Neural progenitor cell (in vitro differentiated cells): ENCODE measurements at regions not wholly inside any gene's neighbourhood (a gene's known extent, or its start where the extent isn't known, plus 50 kb on each side); places are given as distances from the start of the nearest gene placed in this dataset.

Source experiments
- DNase-seq: peaks from one replicate; pipeline ENCODE4 v3.0.0-alpha.2; 2016; ENCODE audit warnings: low spot score
- H2AFZ ChIP-seq: fragments of 200-600 bp; sonication (generic); replicated peaks from 2 replicates; pipeline ENCODE4 v1.6.1; 2016; ENCODE audit warnings: antibody characterized with exemption
- H3F3A ChIP-seq: fragments of 200-600 bp; sonication (generic); 2 replicates; pipeline ENCODE4 v1.6.1; 2016; ENCODE audit warnings: antibody characterized with exemption, low read depth
- H3K27ac ChIP-seq: fragments of 200-600 bp; sonication (generic); 2 replicates; pipeline ENCODE4 v1.5.1; 2016; ENCODE audit warnings: mild to moderate bottlenecking
- H3K27me3 ChIP-seq: fragments of 200-600 bp; sonication (generic); 2 replicates; pipeline ENCODE4 v1.6.1; 2016; ENCODE audit warnings: mild to moderate bottlenecking, moderate library complexity
- H3K36me3 ChIP-seq: fragments of 200-600 bp; sonication (generic); 2 replicates; pipeline ENCODE4 v1.5.1; 2016
- H3K4me1 ChIP-seq: fragments of 200-600 bp; sonication (generic); 2 replicates; pipeline ENCODE4 v1.6.1; 2016; ENCODE audit warnings: mixed run types
- H3K4me2 ChIP-seq: fragments of 200-600 bp; sonication (generic); 2 replicates; pipeline ENCODE4 v1.6.1; 2016
- H3K4me3 ChIP-seq: fragments of 200-600 bp; sonication (generic); 2 replicates; pipeline ENCODE4 v1.5.1; 2016
- H3K79me2 ChIP-seq: fragments of 200-600 bp; sonication (generic); 2 replicates; pipeline ENCODE4 v1.6.1; 2016; ENCODE audit warnings: low read depth
- H3K9ac ChIP-seq: fragments of 200-600 bp; sonication (generic); 2 replicates; pipeline ENCODE4 v1.6.1; 2016
- H3K9me3 ChIP-seq: fragments of 200-600 bp; sonication (generic); 2 replicates; pipeline ENCODE4 v1.5.1; 2016; ENCODE audit warnings: low read depth
- H4K20me1 ChIP-seq: fragments of 200-600 bp; sonication (generic); 2 replicates; pipeline ENCODE4 v1.6.1; 2016; ENCODE audit warnings: low read depth
- H3K27ac Mint-ChIP-seq: 3 replicates; pipeline ENCODE4 v1.8.0; 2021; ENCODE audit warnings: mixed read lengths
- H3K27me3 Mint-ChIP-seq: 2 replicates; pipeline ENCODE4 v1.8.0; 2022; ENCODE audit warnings: low read depth, mild to moderate bottlenecking, inconsistent platforms, moderate library complexity, mixed read lengths; ENCODE audit not compliant: insufficient read depth
- H3K36me3 Mint-ChIP-seq: 3 replicates; pipeline ENCODE4 v1.8.0; 2021; ENCODE audit warnings: mixed read lengths
- H3K4me1 Mint-ChIP-seq: 3 replicates; pipeline ENCODE4 v1.8.0; 2021; ENCODE audit warnings: mixed read lengths
- H3K4me3 Mint-ChIP-seq: 3 replicates; pipeline ENCODE4 v1.8.0; 2021; ENCODE audit warnings: mild to moderate bottlenecking, moderate library complexity, mixed read lengths
- H3K9me3 Mint-ChIP-seq: 3 replicates; pipeline ENCODE4 v1.8.0; 2020; ENCODE audit warnings: mixed read lengths
- CTCF ChIP-seq: fragments of 200-600 bp; sonication (generic); IDR thresholded peaks from 2 replicates; pipeline ENCODE4 v1.5.1; 2017; ENCODE audit warnings: antibody characterized with exemption, mild to moderate bottlenecking
- EZH2 ChIP-seq: fragments of 200-600 bp; sonication (generic); IDR thresholded peaks from 2 replicates; pipeline ENCODE4 v1.6.1; 2017; ENCODE audit warnings: antibody characterized with exemption, mild to moderate bottlenecking, moderate library complexity
- EZH2phosphoT487 ChIP-seq: fragments of 200-600 bp; sonication (generic); IDR thresholded peaks from 2 replicates; pipeline ENCODE4 v1.6.1; 2017; ENCODE audit warnings: antibody characterized with exemption

GRCh38 chr12:23008623-23009022 lies 383.7 kb downstream of the ETNK1 start:
- Mint-ChIP-seq H3K9me3 (peaks cover 3% of the 10 kb centered on the region), H3K4me1 (peaks cover 9% of the 10 kb centered on the region), H3K36me3 (no peaks in the 10 kb centered on the region), H3K27ac (no peak overlapping the region), H3K27me3 (no peaks in the 10 kb centered on the region), H3K4me3 (no peak overlapping the region)
- H3K79me2 ChIP-seq = no peaks in the 10 kb centered on the region
- DNase-seq = no peak
- no peak for TF ChIP-seq EZH2
- no peak for TF ChIP-seq EZH2phosphoT487
- no peak for TF ChIP-seq CTCF
- H3K9me3 ChIP-seq = no peaks in the 10 kb centered on the region
- H2AFZ ChIP-seq = peak overlapping the region; percentile 53
- no peaks in the 10 kb centered on the region for H3K4me1 ChIP-seq
- no peaks in the 10 kb centered on the region for H3K36me3 ChIP-seq
- H3K4me3 ChIP-seq = no peak overlapping the region
- H4K20me1 ChIP-seq = no peaks in the 10 kb centered on the region
- H3K4me2 ChIP-seq = no peak overlapping the region
- no peak overlapping the region for H3K27ac ChIP-seq
- no peaks in the 10 kb centered on the region for H3K27me3 ChIP-seq
- no peaks in the 10 kb centered on the region for H3F3A ChIP-seq
- H3K9ac ChIP-seq = no peak overlapping the region

- no peak for TF ChIP-seq EZH2phosphoT487
- TF ChIP-seq CTCF = no peak
- TF ChIP-seq EZH2 = no peak
- DNase-seq = no peak
- no peaks in the 10 kb centered on the region for H3K4me1 Mint-ChIP-seq
- no peak overlapping the region for H3K9ac ChIP-seq
- no peaks in the 10 kb centered on the region for H3K4me1 ChIP-seq
- no peaks in the 10 kb centered on the region for H3F3A ChIP-seq
- H3K4me3 Mint-ChIP-seq = no peak overlapping the region
- H3K4me2 ChIP-seq = no peak overlapping the region
- H3K27ac Mint-ChIP-seq = no peak overlapping the region
- no peaks in the 10 kb centered on the region for H3K9me3 ChIP-seq
- no peaks in the 10 kb centered on the region for H3K9me3 Mint-ChIP-seq
- H3K36me3 ChIP-seq = no peaks in the 10 kb centered on the region
- H2AFZ ChIP-seq = no peak overlapping the region
- no peaks in the 10 kb centered on the region for H3K27me3 Mint-ChIP-seq
- no peak overlapping the region for H3K4me3 ChIP-seq
- H3K79me2 ChIP-seq = no peaks in the 10 kb centered on the region
- no peaks in the 10 kb centered on the region for H3K36me3 Mint-ChIP-seq
- H3K27me3 ChIP-seq = no peaks in the 10 kb centered on the region
- H3K27ac ChIP-seq = no peak overlapping the region
- no peaks in the 10 kb centered on the region for H4K20me1 ChIP-seq
Observed at GRCh38 chr12:23014749-23015148, 389.8 kb downstream of the ETNK1 start.

GRCh38 chr12:23025372-23026016 lies 400.5 kb downstream of the ETNK1 start:
- Histone ChIP-seq H3K4me2 (no peak overlapping the region), H3K27ac (no peak overlapping the region), H3K79me2 (no peaks in the 10 kb centered on the region), H3K27me3 (no peaks in the 10 kb centered on the region), H4K20me1 (no peaks in the 10 kb centered on the region), H2AFZ (no peak overlapping the region), H3K9ac (no peak overlapping the region), H3K4me3 (no peak overlapping the region), H3K36me3 (no peaks in the 10 kb centered on the region), H3K9me3 (no peaks in the 10 kb centered on the region), H3F3A (no peaks in the 10 kb centered on the region), H3K4me1 (peaks cover 16% of the 10 kb centered on the region)
- Mint-ChIP-seq H3K4me1 (peaks cover 4% of the 10 kb centered on the region), H3K9me3 (no peaks in the 10 kb centered on the region), H3K4me3 (no peak overlapping the region), H3K27ac (no peak overlapping the region), H3K27me3 (peaks cover 3% of the 10 kb centered on the region), H3K36me3 (no peaks in the 10 kb centered on the region)
- TF ChIP-seq EZH2phosphoT487 = no peak
- TF ChIP-seq EZH2 = no peak
- no peak for TF ChIP-seq CTCF
- DNase-seq = no peak
